Activated naive CD8-positive, alpha-beta T cell treated with anti-CD3 and anti-CD28 coated beads, Interleukin-2, amount 50 U/mL, for 24 hours (primary cell): ENCODE measurements at regions not wholly inside any gene's neighbourhood (a gene's known extent, or its start where the extent isn't known, plus 50 kb on each side); places are given as distances from the start of the nearest gene placed in this dataset.
"Not testable (repeated sequence)": the region's sequence is repeated elsewhere in the genome, so short reads cannot be mapped to it uniquely, and the experiment has no call there.

ENCODE experiments used
- ATAC-seq: fragments of 150-1000 bp; cut with Tn5 transposase; one replicate; pipeline ENCODE4 v1.10.0; 2021
- DNase-seq: peaks from one replicate; pipeline ENCODE4 v3.0.0; 2021
- H3K27ac Mint-ChIP-seq: one replicate; pipeline ENCODE4 v1.8.0; 2021; ENCODE audit warnings: mild to moderate bottlenecking, mixed read lengths
- H3K27me3 Mint-ChIP-seq: one replicate; pipeline ENCODE4 v1.8.0; 2021; ENCODE audit warnings: mixed read lengths
- H3K36me3 Mint-ChIP-seq: one replicate; pipeline ENCODE4 v1.8.0; 2021; ENCODE audit warnings: low read depth, mixed read lengths
- H3K4me1 Mint-ChIP-seq: one replicate; pipeline ENCODE4 v1.8.0; 2021; ENCODE audit warnings: mixed read lengths
- H3K4me3 Mint-ChIP-seq: one replicate; pipeline ENCODE4 v1.8.0; 2021; ENCODE audit warnings: mild to moderate bottlenecking, moderate library complexity, mixed read lengths
- H3K9me3 Mint-ChIP-seq: one replicate; pipeline ENCODE4 v1.8.0; 2021; ENCODE audit warnings: mixed read lengths

DNA sequence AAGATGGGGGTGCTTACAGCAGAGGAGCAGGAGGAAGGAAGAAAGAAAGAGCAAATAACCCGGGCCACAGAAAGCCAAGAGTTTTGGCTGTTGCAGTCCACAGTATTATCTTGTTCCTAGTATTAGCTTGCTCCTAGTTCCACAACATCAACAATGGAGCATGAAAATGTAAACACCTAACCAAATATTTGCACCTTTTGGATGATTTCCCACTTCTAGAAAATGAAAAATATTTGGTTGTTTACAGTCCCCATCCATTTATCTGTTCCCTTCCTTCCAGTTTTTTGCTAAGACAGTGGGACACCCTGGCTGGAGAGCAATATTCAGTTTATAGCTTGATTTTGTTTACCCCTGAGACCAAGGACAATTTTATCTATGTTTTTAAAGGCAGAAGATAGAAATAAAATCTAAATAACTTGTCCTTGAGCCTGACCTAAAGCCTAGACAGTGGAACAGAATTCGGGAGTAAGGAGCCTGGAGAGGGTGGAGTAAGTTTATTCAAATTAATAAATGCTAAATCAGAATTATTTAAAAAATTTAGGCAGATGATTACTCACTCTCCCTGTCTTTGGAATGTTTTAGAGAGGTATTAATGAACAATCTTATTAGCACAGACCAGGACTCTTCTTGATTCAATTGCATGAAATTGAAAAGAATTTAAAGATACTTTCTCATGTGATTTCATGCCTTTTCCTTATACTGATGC lies 51.6 kb downstream of the RESF1 start:
- Mint-ChIP-seq H3K27ac (no peak overlapping the region), H3K4me1 (peaks cover 2% of the 10 kb centered on the region), H3K4me3 (no peak overlapping the region), H3K27me3 (no peaks in the 10 kb centered on the region), H3K9me3 (no peaks in the 10 kb centered on the region), H3K36me3 (no peaks in the 10 kb centered on the region)
- ATAC-seq (no peak), DNase-seq (no peak)

DNA sequence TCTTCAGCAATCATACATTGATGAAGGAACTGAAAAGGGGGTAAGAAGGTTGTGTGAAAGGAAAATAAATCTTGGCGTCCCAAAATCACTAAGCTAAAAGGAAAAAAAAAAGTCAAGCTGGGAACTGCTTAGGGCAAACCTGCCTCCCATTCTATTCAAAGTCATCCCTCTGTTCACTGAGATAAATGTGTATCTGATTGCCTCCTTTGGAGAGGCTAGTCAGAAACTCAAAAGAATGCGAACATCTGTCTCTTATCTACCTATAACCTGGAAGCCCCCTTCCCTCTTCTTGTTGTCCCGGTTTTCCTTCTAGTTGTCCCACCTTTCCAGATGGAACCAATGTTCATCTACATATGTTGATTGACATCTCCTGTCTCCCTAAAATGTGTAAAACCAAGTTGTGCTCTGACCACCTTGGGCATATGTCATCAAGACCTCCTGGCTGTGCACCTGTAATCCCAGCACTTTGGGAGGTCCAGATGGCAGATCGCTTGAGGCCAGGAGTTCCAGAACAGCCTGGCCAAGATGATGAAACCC lies 53.1 kb downstream of the RESF1 start:
- H3K27ac Mint-ChIP-seq: no peak overlapping the region
- peaks cover 2% of the 10 kb centered on the region for H3K4me1 Mint-ChIP-seq
- DNase-seq (no peak), ATAC-seq (no peak)
- H3K27me3 Mint-ChIP-seq: no peaks in the 10 kb centered on the region
- no peak overlapping the region for H3K4me3 Mint-ChIP-seq
- no peaks in the 10 kb centered on the region for H3K9me3 Mint-ChIP-seq
- H3K36me3 Mint-ChIP-seq: no peaks in the 10 kb centered on the region

- Mint-ChIP-seq H3K27me3 (no peaks in the 10 kb centered on the region), H3K27ac (no peak overlapping the region), H3K4me1 (peaks cover 2% of the 10 kb centered on the region), H3K4me3 (no peak overlapping the region), H3K36me3 (no peaks in the 10 kb centered on the region), H3K9me3 (no peaks in the 10 kb centered on the region)
- ATAC-seq (no peak), DNase-seq (no peak)
These were observed 55.8 kb downstream of the RESF1 start for GRCh38 chr12:32015036-32015435.

DNA sequence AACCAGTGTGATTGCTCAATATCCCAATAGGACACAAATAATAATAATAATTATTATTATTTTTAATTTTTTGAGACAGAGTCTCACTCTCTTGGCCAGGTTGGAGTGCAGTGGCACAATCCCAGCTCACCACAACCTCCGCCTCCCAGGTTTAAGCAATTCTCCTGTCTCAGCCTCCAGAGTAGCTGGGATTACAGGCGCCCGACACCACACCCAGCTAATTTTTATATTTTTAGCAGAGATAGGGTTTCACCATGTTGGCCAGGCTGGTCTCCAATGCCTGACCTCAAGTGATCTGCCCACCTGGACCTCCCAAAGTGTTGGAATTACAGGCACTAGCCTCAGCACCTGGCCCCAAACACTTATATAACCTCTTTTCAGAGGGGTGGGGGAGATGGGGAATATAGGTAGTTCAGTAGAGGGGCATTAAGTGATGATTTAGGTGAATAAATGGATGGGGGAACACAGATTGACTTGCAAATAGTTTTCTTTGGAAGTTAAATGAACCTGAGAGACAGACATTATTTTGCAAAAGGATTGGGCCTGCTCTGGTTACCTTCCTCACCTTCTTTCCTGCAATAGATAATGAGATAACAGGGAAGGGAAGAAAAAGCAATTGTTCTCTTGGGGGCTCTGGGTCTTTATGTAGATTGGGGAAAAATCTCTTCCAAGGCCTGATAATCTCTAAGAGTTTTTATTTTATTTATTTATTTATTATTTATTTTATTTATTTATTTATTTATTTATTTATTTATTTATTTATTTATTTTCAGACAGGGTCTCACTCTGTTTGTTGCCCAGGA lies 57.7 kb downstream of the RESF1 start:
- Mint-ChIP-seq H3K36me3 (no peaks in the 10 kb centered on the region), H3K9me3 (no peaks in the 10 kb centered on the region), H3K4me3 (no peak overlapping the region), H3K4me1 (peaks cover 10% of the 10 kb centered on the region), H3K27ac (no peak overlapping the region), H3K27me3 (no peaks in the 10 kb centered on the region)
- ATAC-seq (no peak), DNase-seq (no peak)

DNA sequence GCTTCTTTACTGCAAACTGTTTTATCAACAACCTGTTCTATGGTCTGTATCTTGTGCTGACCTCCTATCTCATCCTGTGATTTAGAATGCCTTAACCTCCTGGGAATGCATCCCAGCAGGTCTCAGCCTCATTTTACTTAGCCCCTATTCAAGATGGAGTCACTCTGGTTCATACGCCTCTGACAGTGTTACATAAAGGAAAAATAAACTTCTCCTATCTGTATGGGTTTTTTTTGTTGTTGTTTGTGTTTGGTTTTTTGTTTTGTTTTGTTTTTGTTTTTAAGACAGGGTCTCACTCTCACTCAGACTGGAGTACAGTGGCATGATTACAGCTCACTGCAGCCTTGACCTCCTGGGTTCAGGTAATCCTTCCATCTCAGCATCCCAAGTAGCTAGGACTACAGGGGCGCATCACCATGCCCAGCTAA lies 62.1 kb downstream of the RESF1 start:
- Mint-ChIP-seq H3K27me3 (no peaks in the 10 kb centered on the region), H3K4me3 (no peak overlapping the region), H3K4me1 (peaks cover 25% of the 10 kb centered on the region), H3K9me3 (no peaks in the 10 kb centered on the region), H3K36me3 (peaks cover 4% of the 10 kb centered on the region), H3K27ac (peak overlapping the region; percentile 12)
- DNase-seq: no peak
- no peak for ATAC-seq

- not testable (repeated sequence) for H3K27ac Mint-ChIP-seq, H3K27me3 Mint-ChIP-seq, H3K36me3 Mint-ChIP-seq, H3K9me3 Mint-ChIP-seq, ATAC-seq, H3K4me3 Mint-ChIP-seq
- peaks cover 34% of the 10 kb centered on the region for H3K4me1 Mint-ChIP-seq
- DNase-seq: peak; percentile 8
These were observed 63.2 kb downstream of the RESF1 start for GRCh38 chr12:32022387-32022786.

GRCh38 chr12:32023861-32024260 lies 64.6 kb downstream of the RESF1 start:
- H3K27me3 Mint-ChIP-seq, ATAC-seq, H3K9me3 Mint-ChIP-seq, H3K4me3 Mint-ChIP-seq, H3K36me3 Mint-ChIP-seq, H3K27ac Mint-ChIP-seq, DNase-seq: not testable (repeated sequence)
- H3K4me1 Mint-ChIP-seq: peaks cover 40% of the 10 kb centered on the region

- no peak for ATAC-seq
- Mint-ChIP-seq H3K4me1 (peaks cover 40% of the 10 kb centered on the region), H3K27me3 (no peaks in the 10 kb centered on the region), H3K4me3 (no peak overlapping the region), H3K9me3 (no peaks in the 10 kb centered on the region), H3K27ac (no peak overlapping the region), H3K36me3 (peaks cover 4% of the 10 kb centered on the region)
- no peak for DNase-seq
These were observed 65.8 kb downstream of the RESF1 start for GRCh38 chr12:32024884-32025592.

GRCh38 chr12:32025906-32026305 lies 66.7 kb downstream of the RESF1 start:
- ATAC-seq (peak; percentile 94), DNase-seq (peak; percentile 31)
- H3K27me3 Mint-ChIP-seq: no peaks in the 10 kb centered on the region
- H3K36me3 Mint-ChIP-seq: peaks cover 4% of the 10 kb centered on the region
- H3K9me3 Mint-ChIP-seq: no peaks in the 10 kb centered on the region
- peak overlapping the region; percentile 32 for H3K4me3 Mint-ChIP-seq
- H3K27ac Mint-ChIP-seq: peak overlapping the region; percentile 76
- H3K4me1 Mint-ChIP-seq: peaks cover 36% of the 10 kb centered on the region

GRCh38 chr12:32027684-32028365 lies 68.6 kb downstream of the RESF1 start:
- Mint-ChIP-seq H3K36me3 (peaks cover 4% of the 10 kb centered on the region), H3K4me3 (no peak overlapping the region), H3K9me3 (no peaks in the 10 kb centered on the region), H3K27ac (no peak overlapping the region), H3K4me1 (peaks cover 32% of the 10 kb centered on the region), H3K27me3 (no peaks in the 10 kb centered on the region)
- DNase-seq: no peak
- ATAC-seq: no peak

DNA sequence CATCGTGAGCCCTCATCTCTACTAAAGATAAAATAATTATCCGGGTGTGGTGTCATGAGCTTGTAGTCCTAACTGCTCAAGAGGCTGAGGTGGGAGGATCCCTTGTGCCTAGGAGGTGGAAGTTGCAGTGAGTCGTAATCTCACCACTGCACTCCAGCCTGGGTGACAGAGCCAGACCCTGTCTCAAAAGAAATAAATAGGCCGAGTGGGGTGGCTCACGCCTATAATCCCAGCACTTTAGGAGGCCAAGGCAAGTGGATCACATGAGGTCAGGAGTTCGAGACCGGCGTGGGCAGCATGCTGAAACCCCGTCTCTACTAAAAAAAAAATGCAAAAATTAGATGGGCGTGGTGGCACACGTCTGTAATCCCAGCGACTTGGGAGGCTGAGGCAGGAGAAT lies 70.9 kb downstream of the RESF1 start:
- H3K9me3 Mint-ChIP-seq: no peaks in the 10 kb centered on the region
- H3K36me3 Mint-ChIP-seq: no peaks in the 10 kb centered on the region
- DNase-seq: no peak
- no peak overlapping the region for H3K4me3 Mint-ChIP-seq
- peaks cover 27% of the 10 kb centered on the region for H3K4me1 Mint-ChIP-seq
- no peaks in the 10 kb centered on the region for H3K27me3 Mint-ChIP-seq
- ATAC-seq: no peak
- no peak overlapping the region for H3K27ac Mint-ChIP-seq

- peaks cover 22% of the 10 kb centered on the region for H3K4me1 Mint-ChIP-seq
- no peak for ATAC-seq
- no peaks in the 10 kb centered on the region for H3K27me3 Mint-ChIP-seq
- no peak overlapping the region for H3K4me3 Mint-ChIP-seq
- H3K36me3 Mint-ChIP-seq: no peaks in the 10 kb centered on the region
- no peaks in the 10 kb centered on the region for H3K9me3 Mint-ChIP-seq
- no peak overlapping the region for H3K27ac Mint-ChIP-seq
- DNase-seq: no peak
These were observed 71.5 kb downstream of the RESF1 start for GRCh38 chr12:32030676-32031075.

DNA sequence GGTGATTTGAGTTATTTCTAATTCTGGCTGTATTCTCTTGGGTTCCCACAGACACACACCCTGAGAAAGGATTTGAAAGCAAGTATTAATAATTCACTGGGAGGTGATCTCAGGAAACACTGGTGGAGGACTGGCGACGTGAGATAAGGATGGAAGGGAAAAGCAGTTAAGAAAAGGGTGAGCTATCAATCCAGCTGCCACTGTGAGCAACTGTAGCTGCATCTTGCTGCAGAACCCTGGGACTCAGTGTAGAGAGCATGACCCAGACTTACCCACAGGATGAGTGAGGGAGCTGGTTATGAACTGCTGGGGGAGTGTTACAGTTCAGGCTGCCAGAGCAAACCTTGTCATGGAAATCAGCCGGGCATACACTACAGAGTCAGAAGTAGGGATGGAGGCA lies 71.9 kb downstream of the RESF1 start:
- Mint-ChIP-seq H3K4me1 (peaks cover 18% of the 10 kb centered on the region), H3K36me3 (no peaks in the 10 kb centered on the region), H3K27me3 (no peaks in the 10 kb centered on the region), H3K4me3 (no peak overlapping the region), H3K9me3 (no peaks in the 10 kb centered on the region), H3K27ac (no peak overlapping the region)
- no peak for DNase-seq
- no peak for ATAC-seq

GRCh38 chr12:32032205-32032810 lies 73.1 kb downstream of the RESF1 start:
- no peak overlapping the region for H3K27ac Mint-ChIP-seq
- no peak for DNase-seq
- ATAC-seq: no peak
- H3K4me1 Mint-ChIP-seq: peaks cover 7% of the 10 kb centered on the region
- H3K36me3 Mint-ChIP-seq: no peaks in the 10 kb centered on the region
- H3K4me3 Mint-ChIP-seq: no peak overlapping the region
- no peaks in the 10 kb centered on the region for H3K27me3 Mint-ChIP-seq
- no peaks in the 10 kb centered on the region for H3K9me3 Mint-ChIP-seq
